ENCODE measurements at regions not wholly inside any gene's neighbourhood (a gene's known extent, or its start where the extent isn't known, plus 50 kb on each side); places are given as distances from the start of the nearest gene placed in this dataset.
A peak's percentile ranks its signal among the peaks of the same experiment; 100 is the strongest.

DNA sequence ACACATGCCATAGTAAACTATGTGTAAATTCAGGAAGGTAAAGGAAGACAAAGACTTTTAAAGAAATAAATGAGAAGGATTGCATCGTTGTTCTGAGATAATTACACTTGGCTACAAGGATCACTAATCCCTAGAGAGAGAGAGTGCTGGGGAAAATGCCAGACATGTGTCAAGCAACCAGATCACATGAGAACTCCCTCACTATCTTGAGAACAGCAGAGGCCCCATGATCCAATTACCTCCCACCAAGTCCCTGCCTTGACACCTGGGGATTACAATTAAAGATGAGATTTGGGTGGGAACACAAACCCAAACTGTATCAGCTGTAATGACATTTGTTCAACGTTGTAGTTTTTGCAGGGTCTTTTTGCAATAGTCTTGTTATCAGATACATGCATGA lies 1600.9 kb upstream of the MIR17HG start:
- Histone ChIP-seq H3K4me1 (ENCODE audit: control insufficient read depth in 5 of 5, insufficient read depth in 5 of 5, low read length in 5 of 5) (peaks cover 0 to 2% (median 0%) of the 10 kb centered on the region in 5 donors), H3K36me3 (ENCODE audit: control insufficient read depth in 5 of 5, insufficient read depth in 5 of 5, low read length in 5 of 5) (no peaks in the 10 kb centered on the region), H3K27me3 (ENCODE audit: control insufficient read depth in 5 of 5, insufficient read depth in 4 of 5, low read length in 5 of 5) (no peaks in the 10 kb centered on the region), H3K9me3 (ENCODE audit: control insufficient read depth in 5 of 5, low read length in 5 of 5) (no peaks in the 10 kb centered on the region), H3K27ac (ENCODE audit: low read depth, low read length) (no peak overlapping the region), H3K4me3 (ENCODE audit: low read depth in 1 of 5, low read length in 5 of 5) (no peak overlapping the region), H3K9ac (ENCODE audit: low read length in 5 of 5) (no peak overlapping the region)

DNA sequence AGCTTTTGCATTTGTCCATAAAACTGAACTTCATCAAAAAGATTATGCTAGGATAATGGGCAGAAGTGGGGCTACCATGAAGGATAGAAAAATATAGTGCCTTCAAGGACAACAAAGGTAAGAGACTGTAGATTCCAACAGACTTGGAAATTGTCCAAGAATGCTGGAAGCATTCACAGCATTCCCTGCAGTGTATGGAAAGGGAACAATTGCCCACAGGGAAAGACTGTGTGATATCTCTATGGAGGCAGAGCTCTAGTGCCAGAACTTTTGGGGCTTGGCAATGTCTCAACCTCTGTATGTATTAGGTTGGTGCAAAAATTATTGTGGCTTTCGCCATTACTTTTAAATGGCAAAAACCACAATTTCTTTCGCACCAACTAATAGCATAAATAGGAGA lies 1598.8 kb upstream of the MIR17HG start:
- H3K4me1 ChIP-seq (ENCODE audit: control insufficient read depth in 5 of 5, insufficient read depth in 5 of 5, low read length in 5 of 5): peaks cover 0 to 2% (median 0%) of the 10 kb centered on the region in 5 donors
- no peak overlapping the region for H3K4me3 ChIP-seq (ENCODE audit: low read depth in 1 of 5, low read length in 5 of 5)
- H3K27me3 ChIP-seq (ENCODE audit: control insufficient read depth in 5 of 5, insufficient read depth in 4 of 5, low read length in 5 of 5): no peaks in the 10 kb centered on the region
- no peaks in the 10 kb centered on the region for H3K36me3 ChIP-seq (ENCODE audit: control insufficient read depth in 5 of 5, insufficient read depth in 5 of 5, low read length in 5 of 5)
- H3K9ac ChIP-seq (ENCODE audit: low read length in 5 of 5): no peak overlapping the region
- H3K27ac ChIP-seq (ENCODE audit: low read depth, low read length): no peak overlapping the region
- no peaks in the 10 kb centered on the region for H3K9me3 ChIP-seq (ENCODE audit: control insufficient read depth in 5 of 5, low read length in 5 of 5)

DNA sequence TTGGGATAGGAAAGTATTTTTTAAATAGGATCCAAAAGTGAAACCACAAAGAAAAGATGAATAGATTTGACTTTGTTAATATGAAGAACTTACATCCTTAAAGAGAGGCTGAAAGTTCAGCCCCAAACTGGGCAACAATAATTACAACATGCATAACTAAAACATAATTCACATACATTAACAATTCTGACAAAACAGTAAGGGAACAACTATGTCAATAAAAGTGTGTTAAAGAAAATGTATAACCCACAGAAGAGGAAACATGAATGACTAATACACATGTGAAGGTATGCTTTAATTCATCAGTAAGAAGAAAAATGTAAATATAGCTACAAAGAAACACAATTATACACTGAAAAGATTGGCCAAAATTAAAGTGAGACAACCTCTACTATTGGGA lies 1597.6 kb upstream of the MIR17HG start:
- Histone ChIP-seq H3K27ac (ENCODE audit: low read depth, low read length) (no peak overlapping the region), H3K36me3 (ENCODE audit: control insufficient read depth in 5 of 5, insufficient read depth in 5 of 5, low read length in 5 of 5) (no peaks in the 10 kb centered on the region), H3K27me3 (ENCODE audit: control insufficient read depth in 5 of 5, insufficient read depth in 4 of 5, low read length in 5 of 5) (no peaks in the 10 kb centered on the region), H3K4me3 (ENCODE audit: low read depth in 1 of 5, low read length in 5 of 5) (no peak overlapping the region), H3K9ac (ENCODE audit: low read length in 5 of 5) (no peak overlapping the region), H3K9me3 (ENCODE audit: control insufficient read depth in 5 of 5, low read length in 5 of 5) (no peaks in the 10 kb centered on the region), H3K4me1 (ENCODE audit: control insufficient read depth in 5 of 5, insufficient read depth in 5 of 5, low read length in 5 of 5) (peaks cover 0 to 2% (median 0%) of the 10 kb centered on the region in 5 donors)

DNA sequence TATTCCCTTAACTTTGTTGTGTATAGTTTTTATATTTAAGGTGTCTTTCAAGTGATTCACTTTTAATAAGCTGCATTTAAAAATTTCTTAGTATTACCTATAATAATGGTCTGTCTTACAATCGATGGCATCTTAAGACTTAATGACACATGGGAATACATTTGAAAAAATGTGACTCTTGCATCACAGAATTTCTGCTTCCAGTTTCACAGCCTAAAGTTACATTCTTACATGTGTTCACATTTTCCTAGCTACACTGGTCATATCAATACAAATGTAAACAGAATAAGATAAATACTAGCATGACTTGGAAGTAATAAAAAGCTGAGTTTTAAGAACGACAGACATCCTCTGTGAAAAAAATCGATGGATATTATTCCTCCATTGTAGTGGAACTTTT lies 1597.1 kb upstream of the MIR17HG start:
- H3K36me3 ChIP-seq (ENCODE audit: control insufficient read depth in 5 of 5, insufficient read depth in 5 of 5, low read length in 5 of 5): no peaks in the 10 kb centered on the region
- no peak overlapping the region for H3K4me3 ChIP-seq (ENCODE audit: low read depth in 1 of 5, low read length in 5 of 5)
- no peak overlapping the region for H3K27ac ChIP-seq (ENCODE audit: low read depth, low read length)
- H3K9me3 ChIP-seq (ENCODE audit: control insufficient read depth in 5 of 5, low read length in 5 of 5): no peaks in the 10 kb centered on the region
- H3K9ac ChIP-seq (ENCODE audit: low read length in 5 of 5): no peak overlapping the region
- no peaks in the 10 kb centered on the region for H3K27me3 ChIP-seq (ENCODE audit: control insufficient read depth in 5 of 5, insufficient read depth in 4 of 5, low read length in 5 of 5)
- H3K4me1 ChIP-seq (ENCODE audit: control insufficient read depth in 5 of 5, insufficient read depth in 5 of 5, low read length in 5 of 5): peaks cover 0 to 2% (median 0%) of the 10 kb centered on the region in 5 donors

DNA sequence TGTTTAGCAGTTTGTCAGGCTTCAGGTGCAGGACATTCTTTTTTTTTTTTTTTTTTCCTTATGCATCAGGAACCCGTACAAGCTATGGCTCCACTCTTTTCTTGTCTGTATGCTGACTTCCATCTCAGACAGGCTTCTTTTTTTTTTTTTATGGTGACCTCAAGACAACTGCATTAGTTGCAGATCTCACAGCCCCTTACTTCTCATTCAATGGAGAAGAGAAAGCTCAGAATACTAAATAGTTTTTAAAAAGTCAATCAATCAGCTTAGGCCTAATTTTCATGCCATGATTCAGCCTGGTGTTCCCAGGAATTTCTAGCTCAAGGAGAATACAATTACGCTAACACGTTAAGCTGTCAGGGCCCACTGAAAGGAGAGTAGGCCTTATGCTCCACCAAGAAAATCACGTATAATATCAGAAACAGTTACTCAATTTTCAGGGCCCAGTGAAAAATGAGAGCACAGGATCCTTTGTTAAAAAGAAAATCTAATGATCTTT lies 1596.0 kb upstream of the MIR17HG start:
- H3K4me3 ChIP-seq (ENCODE audit: low read depth in 1 of 5, low read length in 5 of 5): no peak overlapping the region
- no peak overlapping the region for H3K9ac ChIP-seq (ENCODE audit: low read length in 5 of 5)
- peaks cover 2 to 10% (median 8%) of the 10 kb centered on the region in 5 donors for H3K9me3 ChIP-seq (ENCODE audit: control insufficient read depth in 5 of 5, low read length in 5 of 5)
- peaks cover 0 to 1% (median 0%) of the 10 kb centered on the region in 5 donors for H3K4me1 ChIP-seq (ENCODE audit: control insufficient read depth in 5 of 5, insufficient read depth in 5 of 5, low read length in 5 of 5)
- H3K27ac ChIP-seq (ENCODE audit: low read depth, low read length): no peak overlapping the region
- no peaks in the 10 kb centered on the region for H3K36me3 ChIP-seq (ENCODE audit: control insufficient read depth in 5 of 5, insufficient read depth in 5 of 5, low read length in 5 of 5)
- H3K27me3 ChIP-seq (ENCODE audit: control insufficient read depth in 5 of 5, insufficient read depth in 4 of 5, low read length in 5 of 5): no peaks in the 10 kb centered on the region

DNA sequence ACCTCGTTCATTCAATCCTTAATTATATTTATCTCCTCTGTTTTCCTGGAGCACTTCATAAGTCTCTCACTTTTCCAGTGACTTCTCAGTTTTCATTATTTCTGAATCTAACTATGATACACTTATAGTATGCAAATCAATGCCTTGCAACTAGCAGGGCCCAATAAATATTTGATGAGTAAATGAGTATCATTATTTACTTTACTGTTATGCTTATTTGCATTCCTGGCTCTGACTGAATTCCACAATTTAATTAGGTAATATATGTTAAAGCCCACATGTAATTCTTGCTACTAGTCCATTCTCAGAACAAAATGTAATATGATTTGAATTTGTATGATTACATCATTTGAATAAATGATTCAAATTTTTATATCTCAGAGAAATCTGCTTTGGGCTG lies 1595.1 kb upstream of the MIR17HG start:
- H3K9ac ChIP-seq (ENCODE audit: low read length in 5 of 5): no peak overlapping the region
- H3K36me3 ChIP-seq (ENCODE audit: control insufficient read depth in 5 of 5, insufficient read depth in 5 of 5, low read length in 5 of 5): no peaks in the 10 kb centered on the region
- no peaks in the 10 kb centered on the region for H3K27me3 ChIP-seq (ENCODE audit: control insufficient read depth in 5 of 5, insufficient read depth in 4 of 5, low read length in 5 of 5)
- H3K4me3 ChIP-seq (ENCODE audit: low read depth in 1 of 5, low read length in 5 of 5): no peak overlapping the region
- H3K9me3 ChIP-seq (ENCODE audit: control insufficient read depth in 5 of 5, low read length in 5 of 5): peaks cover 2 to 11% (median 9%) of the 10 kb centered on the region in 5 donors
- H3K27ac ChIP-seq (ENCODE audit: low read depth, low read length): no peak overlapping the region
- no peaks in the 10 kb centered on the region for H3K4me1 ChIP-seq (ENCODE audit: control insufficient read depth in 5 of 5, insufficient read depth in 5 of 5, low read length in 5 of 5)

DNA sequence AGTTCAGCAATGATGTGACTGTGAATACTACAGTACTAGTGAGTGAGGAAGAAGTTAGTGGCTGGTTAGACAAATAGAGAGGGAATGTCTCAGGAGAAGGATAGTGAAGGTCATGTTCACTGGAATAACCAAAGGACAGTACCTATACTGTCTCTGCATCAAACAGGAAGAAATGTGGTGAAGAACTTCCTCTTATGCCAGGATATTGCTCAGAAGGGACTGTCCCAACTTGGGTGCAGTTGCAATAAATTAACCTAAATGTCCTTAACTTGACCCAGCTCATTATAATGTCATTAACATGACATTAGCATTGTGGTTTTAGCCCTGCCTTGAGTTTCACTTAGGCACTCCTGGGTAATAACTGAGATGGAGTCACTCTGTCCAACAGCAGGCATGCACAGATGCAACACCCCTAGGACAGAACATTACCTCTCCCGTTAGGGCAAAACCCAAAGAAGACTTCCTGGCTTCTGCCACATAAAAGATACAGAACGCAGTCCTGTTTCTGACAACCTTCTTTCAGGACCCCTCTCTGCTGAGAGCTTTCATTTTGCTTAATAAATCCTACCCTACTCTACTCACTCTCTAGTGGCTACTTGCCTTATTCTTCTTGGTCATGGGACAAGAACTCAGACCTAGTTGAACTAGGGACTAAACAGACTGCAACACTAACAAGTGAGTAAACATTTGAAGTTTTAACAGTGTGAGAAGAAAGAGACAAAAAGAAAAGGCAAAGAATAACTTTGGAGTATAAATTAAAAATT lies 1591.6 kb upstream of the MIR17HG start:
- Histone ChIP-seq H3K9me3 (ENCODE audit: control insufficient read depth in 5 of 5, low read length in 5 of 5) (peaks cover 2 to 11% (median 9%) of the 10 kb centered on the region in 5 donors), H3K27ac (ENCODE audit: low read depth, low read length) (no peak overlapping the region), H3K4me3 (ENCODE audit: low read depth in 1 of 5, low read length in 5 of 5) (peak overlapping the region in 1 of 5 donors; percentile 35), H3K36me3 (ENCODE audit: control insufficient read depth in 5 of 5, insufficient read depth in 5 of 5, low read length in 5 of 5) (no peaks in the 10 kb centered on the region), H3K9ac (ENCODE audit: low read length in 5 of 5) (no peak overlapping the region), H3K27me3 (ENCODE audit: control insufficient read depth in 5 of 5, insufficient read depth in 4 of 5, low read length in 5 of 5) (no peaks in the 10 kb centered on the region), H3K4me1 (ENCODE audit: control insufficient read depth in 5 of 5, insufficient read depth in 5 of 5, low read length in 5 of 5) (no peaks in the 10 kb centered on the region)

DNA sequence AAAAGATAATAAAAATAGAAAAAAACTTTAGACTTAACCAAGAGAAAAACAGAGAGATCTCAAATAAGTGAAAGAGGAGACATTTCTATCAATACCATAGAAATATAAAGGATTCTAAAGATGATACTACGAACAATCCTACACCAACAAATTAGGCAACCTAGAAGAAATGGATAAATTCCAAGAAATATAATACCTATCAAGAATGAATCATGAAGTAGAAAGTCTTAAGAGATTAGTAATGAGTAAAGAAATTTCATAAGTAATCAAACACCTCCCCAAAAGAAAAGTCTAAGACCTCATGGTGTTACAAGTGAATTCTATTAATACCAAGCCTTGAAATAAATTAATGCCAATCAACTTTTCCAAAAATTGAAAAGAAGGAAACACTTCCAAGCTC lies 1584.5 kb upstream of the MIR17HG start:
- H3K4me1 ChIP-seq (ENCODE audit: control insufficient read depth in 5 of 5, insufficient read depth in 5 of 5, low read length in 5 of 5): no peaks in the 10 kb centered on the region
- H3K4me3 ChIP-seq (ENCODE audit: low read depth in 1 of 5, low read length in 5 of 5): no peak overlapping the region
- H3K27me3 ChIP-seq (ENCODE audit: control insufficient read depth in 5 of 5, insufficient read depth in 4 of 5, low read length in 5 of 5): no peaks in the 10 kb centered on the region
- no peak overlapping the region for H3K27ac ChIP-seq (ENCODE audit: low read depth, low read length)
- no peak overlapping the region for H3K9ac ChIP-seq (ENCODE audit: low read length in 5 of 5)
- no peaks in the 10 kb centered on the region for H3K36me3 ChIP-seq (ENCODE audit: control insufficient read depth in 5 of 5, insufficient read depth in 5 of 5, low read length in 5 of 5)
- no peaks in the 10 kb centered on the region for H3K9me3 ChIP-seq (ENCODE audit: control insufficient read depth in 5 of 5, low read length in 5 of 5)

DNA sequence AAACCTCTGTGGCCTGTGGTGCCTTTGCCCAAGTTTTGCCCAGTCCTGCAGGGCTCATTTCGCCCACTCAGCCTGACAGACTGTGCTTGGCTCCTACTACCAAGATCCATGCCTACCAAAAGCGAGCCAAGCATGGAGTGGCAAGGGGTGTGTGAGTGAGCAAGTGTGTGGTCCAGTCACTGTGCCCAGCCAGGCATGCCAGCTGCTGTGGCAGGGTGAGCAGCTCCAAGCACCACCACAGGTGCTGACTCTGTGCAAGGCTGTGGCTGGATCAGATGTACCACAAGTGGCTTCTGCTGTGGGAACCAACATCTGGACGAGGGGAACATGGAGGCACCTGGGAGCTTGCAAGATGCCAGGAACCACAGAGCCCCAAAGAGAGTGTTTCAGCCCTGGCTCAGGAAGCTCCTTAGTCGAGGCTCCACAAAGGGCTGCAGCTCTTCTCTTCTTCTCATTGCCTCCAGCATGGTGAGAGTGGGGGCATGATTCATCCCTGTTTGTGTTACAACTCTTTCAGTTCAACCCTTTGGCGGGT lies 1564.2 kb upstream of the MIR17HG start:
- no peak overlapping the region for H3K9ac ChIP-seq (ENCODE audit: low read length in 5 of 5)
- H3K27me3 ChIP-seq (ENCODE audit: control insufficient read depth in 5 of 5, insufficient read depth in 4 of 5, low read length in 5 of 5): no peaks in the 10 kb centered on the region
- H3K4me3 ChIP-seq (ENCODE audit: low read depth in 1 of 5, low read length in 5 of 5): no peak overlapping the region
- H3K9me3 ChIP-seq (ENCODE audit: control insufficient read depth in 5 of 5, low read length in 5 of 5): peaks cover 0 to 2% (median 0%) of the 10 kb centered on the region in 5 donors
- H3K4me1 ChIP-seq (ENCODE audit: control insufficient read depth in 5 of 5, insufficient read depth in 5 of 5, low read length in 5 of 5): no peaks in the 10 kb centered on the region
- H3K27ac ChIP-seq (ENCODE audit: low read depth, low read length): no peak overlapping the region
- no peaks in the 10 kb centered on the region for H3K36me3 ChIP-seq (ENCODE audit: control insufficient read depth in 5 of 5, insufficient read depth in 5 of 5, low read length in 5 of 5)

DNA sequence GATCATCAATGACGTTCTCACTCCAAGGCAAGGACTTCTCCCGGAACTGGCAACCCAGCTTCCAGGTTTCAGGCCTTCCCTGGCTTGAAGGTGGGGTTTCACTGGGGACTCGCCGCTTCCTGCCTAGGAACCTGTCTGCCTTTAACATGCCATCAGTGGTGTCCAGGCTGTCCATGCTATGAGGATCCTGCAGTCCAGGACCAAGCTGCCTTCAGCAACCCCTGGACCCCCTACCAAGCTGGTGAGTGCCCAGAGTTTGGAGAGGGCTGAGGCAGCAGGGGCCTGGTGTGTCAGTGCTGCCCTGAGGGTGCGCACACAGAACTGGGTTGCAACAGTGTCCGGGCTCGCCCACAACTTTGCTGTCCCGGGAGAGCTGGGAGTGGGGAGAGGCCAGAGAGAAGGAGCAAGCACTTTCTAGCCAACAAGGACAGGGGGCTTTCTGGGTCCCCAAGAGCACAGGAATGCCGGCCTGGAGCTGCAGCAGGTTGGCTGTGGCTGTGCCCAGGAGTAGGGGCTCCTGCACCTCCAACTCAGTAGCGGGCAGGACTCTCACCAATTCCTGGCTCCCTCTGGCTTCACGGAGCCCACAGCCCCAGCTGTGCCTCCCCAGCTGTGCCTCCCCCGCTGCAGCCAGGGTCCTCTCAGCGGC lies 1563.2 kb upstream of the MIR17HG start:
- peaks cover 0 to 2% (median 0%) of the 10 kb centered on the region in 5 donors for H3K9me3 ChIP-seq (ENCODE audit: control insufficient read depth in 5 of 5, low read length in 5 of 5)
- H3K4me3 ChIP-seq (ENCODE audit: low read depth in 1 of 5, low read length in 5 of 5): no peak overlapping the region
- H3K27me3 ChIP-seq (ENCODE audit: control insufficient read depth in 5 of 5, insufficient read depth in 4 of 5, low read length in 5 of 5): no peaks in the 10 kb centered on the region
- no peaks in the 10 kb centered on the region for H3K36me3 ChIP-seq (ENCODE audit: control insufficient read depth in 5 of 5, insufficient read depth in 5 of 5, low read length in 5 of 5)
- no peak overlapping the region for H3K9ac ChIP-seq (ENCODE audit: low read length in 5 of 5)
- H3K27ac ChIP-seq (ENCODE audit: low read depth, low read length): no peak overlapping the region
- no peaks in the 10 kb centered on the region for H3K4me1 ChIP-seq (ENCODE audit: control insufficient read depth in 5 of 5, insufficient read depth in 5 of 5, low read length in 5 of 5)

Data from subcutaneous abdominal adipose tissue (tissue), 5 donors.